KMS-11 (cell line): ENCODE measurements at regions not wholly inside any gene's neighbourhood (a gene's known extent, or its start where the extent isn't known, plus 50 kb on each side); places are given as distances from the start of the nearest gene placed in this dataset.

Source experiments
- H2AFZ ChIP-seq: fragments of 200-600 bp; sonication (generic); 2 replicates; pipeline ENCODE4 v1.6.1; 2016; ENCODE audit warnings: antibody characterized with exemption, mixed run types, low read depth
- H3K27ac ChIP-seq: fragments of 200-600 bp; sonication (generic); 2 replicates; pipeline ENCODE4 v1.6.1; 2016; ENCODE audit warnings: mild to moderate bottlenecking, mixed run types
- H3K27me3 ChIP-seq: fragments of 200-600 bp; sonication (generic); 2 replicates; pipeline ENCODE4 v1.6.1; 2017; ENCODE audit warnings: mild to moderate bottlenecking, low read depth, mixed run types, moderate library complexity; ENCODE audit not compliant: insufficient read depth
- H3K36me3 ChIP-seq: fragments of 200-600 bp; sonication (generic); 2 replicates; pipeline ENCODE4 v1.6.1; 2017; ENCODE audit warnings: mild to moderate bottlenecking, mixed run types; ENCODE audit not compliant: insufficient read depth
- H3K4me1 ChIP-seq: fragments of 200-600 bp; sonication (generic); 2 replicates; pipeline ENCODE4 v1.6.1; 2016; ENCODE audit warnings: mild to moderate bottlenecking, low read depth, mixed run types; ENCODE audit not compliant: poor library complexity, severe bottlenecking
- H3K4me2 ChIP-seq: fragments of 200-600 bp; sonication (generic); 2 replicates; pipeline ENCODE4 v1.7.0; 2016; ENCODE audit warnings: mild to moderate bottlenecking, mixed run types
- H3K4me3 ChIP-seq: fragments of 200-600 bp; sonication (generic); IDR thresholded peaks from 2 replicates; pipeline ENCODE4 v1.6.1; 2017; ENCODE audit warnings: low read depth, low read length, mixed read lengths; ENCODE audit not compliant: insufficient read depth
- H3K79me2 ChIP-seq: fragments of 200-600 bp; sonication (generic); 2 replicates; pipeline ENCODE4 v1.6.1; 2016; ENCODE audit warnings: low read depth, mixed run types; ENCODE audit not compliant: insufficient read depth
- H3K9ac ChIP-seq: fragments of 200-600 bp; sonication (generic); 2 replicates; pipeline ENCODE4 v1.6.1; 2016; ENCODE audit warnings: mild to moderate bottlenecking, mixed run types
- H4K20me1 ChIP-seq: fragments of 200-600 bp; sonication (generic); 2 replicates; pipeline ENCODE4 v1.6.1; 2016; ENCODE audit warnings: mild to moderate bottlenecking, mixed run types; ENCODE audit not compliant: insufficient read depth
- CTCF ChIP-seq: fragments of 200-600 bp; sonication (generic); conservative IDR thresholded peaks from 2 replicates; pipeline ENCODE4 v1.6.1; 2017; ENCODE audit warnings: low read depth, mild to moderate bottlenecking, antibody characterized with exemption, low read length, moderate library complexity, mixed read lengths

- no peaks in the 10 kb centered on the region for H3K79me2 ChIP-seq
- no peak overlapping the region for H3K4me2 ChIP-seq
- no peak for TF ChIP-seq CTCF
- no peak overlapping the region for H2AFZ ChIP-seq
- no peaks in the 10 kb centered on the region for H3K27me3 ChIP-seq
- no peaks in the 10 kb centered on the region for H3K4me1 ChIP-seq
- H3K9ac ChIP-seq = no peak overlapping the region
- no peaks in the 10 kb centered on the region for H3K36me3 ChIP-seq
- no peak overlapping the region for H3K27ac ChIP-seq
- H3K4me3 ChIP-seq = no peak overlapping the region
- H4K20me1 ChIP-seq = no peaks in the 10 kb centered on the region
Observed at GRCh38 chr2:5510082-5510481, 182.1 kb upstream of the SOX11 start.

GRCh38 chr2:5515693-5516092, 176.5 kb upstream of the SOX11 start:
- Histone ChIP-seq H3K4me2 (no peak overlapping the region), H3K9ac (no peak overlapping the region), H3K36me3 (no peaks in the 10 kb centered on the region), H3K4me1 (no peaks in the 10 kb centered on the region), H3K27ac (no peak overlapping the region), H4K20me1 (no peaks in the 10 kb centered on the region), H3K27me3 (no peaks in the 10 kb centered on the region), H2AFZ (no peak overlapping the region), H3K79me2 (no peaks in the 10 kb centered on the region), H3K4me3 (no peak overlapping the region)
- no peak for TF ChIP-seq CTCF

GRCh38 chr2:5519286-5519685, 172.9 kb upstream of the SOX11 start:
- H3K36me3 ChIP-seq = no peaks in the 10 kb centered on the region
- no peak overlapping the region for H2AFZ ChIP-seq
- H3K27me3 ChIP-seq = no peaks in the 10 kb centered on the region
- no peak overlapping the region for H3K27ac ChIP-seq
- H3K9ac ChIP-seq = no peak overlapping the region
- TF ChIP-seq CTCF = no peak
- no peaks in the 10 kb centered on the region for H3K79me2 ChIP-seq
- H3K4me3 ChIP-seq = no peak overlapping the region
- no peaks in the 10 kb centered on the region for H4K20me1 ChIP-seq
- no peak overlapping the region for H3K4me2 ChIP-seq
- H3K4me1 ChIP-seq = no peaks in the 10 kb centered on the region

- H3K9ac ChIP-seq = no peak overlapping the region
- no peak overlapping the region for H3K27ac ChIP-seq
- H3K4me2 ChIP-seq = no peak overlapping the region
- no peaks in the 10 kb centered on the region for H3K4me1 ChIP-seq
- no peaks in the 10 kb centered on the region for H3K36me3 ChIP-seq
- H3K4me3 ChIP-seq = no peak overlapping the region
- H2AFZ ChIP-seq = no peak overlapping the region
- no peaks in the 10 kb centered on the region for H3K79me2 ChIP-seq
- no peaks in the 10 kb centered on the region for H3K27me3 ChIP-seq
- no peaks in the 10 kb centered on the region for H4K20me1 ChIP-seq
- TF ChIP-seq CTCF = no peak
Observed at GRCh38 chr2:5520463-5520972, 171.7 kb upstream of the SOX11 start.
